Activated CD4-positive, alpha-beta T cell treated with anti-CD3 and anti-CD28 coated beads for 36 hours (primary cell): ENCODE measurements at regions not wholly inside any gene's neighbourhood (a gene's known extent, or its start where the extent isn't known, plus 50 kb on each side); places are given as distances from the start of the nearest gene placed in this dataset.

Experiments used
- ATAC-seq: fragments of 200-7000 bp; cut with Tn5 transposase; one replicate; pipeline ENCODE4 v1.10.0; 2021; ENCODE audit warnings: mild to moderate bottlenecking, moderate library complexity
- CTCF ChIA-PET: fragments of 350-600 bp; sonication (Branson Sonifier 250); formaldehyde crosslinking; loops from one replicate; lab custom pipeline; 2021; ENCODE audit warnings: antibody characterized with exemption; lab: Charles Lee
- POLR2A ChIA-PET: fragments of 350-600 bp; sonication (Branson Sonifier 250); formaldehyde crosslinking; loops from one replicate; lab custom pipeline; 2021; ENCODE audit warnings: antibody characterized with exemption, inconsistent platforms; lab: Charles Lee
- DNase-seq: peaks from one replicate; pipeline ENCODE4 v3.0.0-alpha.2; 2020
- H3K27ac Mint-ChIP-seq: one replicate; pipeline ENCODE4 v1.8.0; 2021; ENCODE audit warnings: mixed read lengths
- H3K27me3 Mint-ChIP-seq: one replicate; pipeline ENCODE4 v1.8.0; 2021; ENCODE audit warnings: mixed read lengths
- H3K36me3 Mint-ChIP-seq: one replicate; pipeline ENCODE4 v1.8.0; 2021; ENCODE audit warnings: low read depth, mixed read lengths
- H3K4me1 Mint-ChIP-seq: one replicate; pipeline ENCODE4 v1.8.0; 2021; ENCODE audit warnings: mixed read lengths
- H3K4me3 Mint-ChIP-seq: one replicate; pipeline ENCODE4 v1.8.0; 2021; ENCODE audit warnings: mild to moderate bottlenecking, moderate library complexity, mixed read lengths
- H3K9me3 Mint-ChIP-seq: one replicate; pipeline ENCODE4 v1.8.0; 2021; ENCODE audit warnings: low read depth, mixed read lengths
- intact Hi-C, 2 experiments: fragments of 100-400 bp; cut with DNase I in 1 of 2; cut with micrococcal nuclease in 1 of 2; formaldehyde crosslinking; loops; one replicate each; pipeline versions ENCODE4 v1.14.2 to v1.15.1; 2022 to 2024; cut with DNase I, micrococcal nuclease

DNA sequence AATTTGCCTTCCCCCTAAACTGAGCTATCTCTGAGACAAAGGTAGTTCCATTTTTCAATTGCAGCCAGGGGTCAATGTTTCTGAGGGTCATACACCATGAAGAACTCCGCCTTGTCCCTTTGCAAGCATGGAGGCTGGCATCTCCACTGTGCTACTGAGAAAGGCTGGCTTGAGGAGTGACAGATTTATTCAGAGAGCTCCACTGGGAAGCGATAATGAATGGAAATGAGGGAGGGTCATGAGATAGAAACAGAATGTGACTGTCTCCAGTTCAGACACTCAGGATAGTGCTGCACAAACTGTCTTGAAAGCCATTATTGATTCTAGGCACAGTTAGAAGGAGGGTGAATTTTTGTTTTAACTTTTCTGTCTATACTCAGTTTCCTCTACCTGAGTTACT is 197.5 kb downstream of the ZNF326 start:
- intact Hi-C loops: no loop called here
- POLR2A ChIA-PET: no interaction called here
- DNase-seq (no peak), ATAC-seq (no peak)
- Mint-ChIP-seq H3K27ac (no peak overlapping the region), H3K36me3 (no peaks in the 10 kb centered on the region), H3K4me3 (no peak overlapping the region), H3K4me1 (no peaks in the 10 kb centered on the region), H3K27me3 (peaks cover 7% of the 10 kb centered on the region), H3K9me3 (no peaks in the 10 kb centered on the region)
- CTCF ChIA-PET: interaction anchor here (1.1 kb wide), 1 partner anchor 10 kb away, joined by 3 read pairs; no protein-coding TSS in a partner anchor

DNA sequence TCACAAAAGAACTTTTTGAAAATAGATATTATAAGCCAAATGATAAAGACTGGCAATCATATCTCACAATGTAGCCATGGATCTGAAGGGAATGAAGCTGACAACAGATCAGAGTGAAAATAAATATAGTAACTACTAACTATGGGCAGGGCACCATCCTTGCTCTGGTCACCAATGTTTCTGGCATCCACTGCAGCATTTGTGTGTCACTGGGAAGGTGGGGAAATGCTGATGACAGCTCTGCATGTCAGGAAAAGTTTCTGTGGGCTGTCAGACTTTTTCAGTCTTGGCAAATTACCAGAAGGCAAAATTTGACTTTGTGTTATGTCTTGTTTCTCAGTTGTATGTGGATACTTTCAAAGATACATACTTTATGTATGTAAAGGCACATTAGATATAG is 195.6 kb downstream of the ZNF326 start:
- no peaks in the 10 kb centered on the region for H3K4me1 Mint-ChIP-seq
- DNase-seq (no peak), ATAC-seq (no peak)
- CTCF ChIA-PET: no interaction called here
- no peaks in the 10 kb centered on the region for H3K36me3 Mint-ChIP-seq
- peaks cover 12% of the 10 kb centered on the region for H3K27me3 Mint-ChIP-seq
- POLR2A ChIA-PET: no interaction called here
- H3K4me3 Mint-ChIP-seq: no peak overlapping the region
- no peak overlapping the region for H3K27ac Mint-ChIP-seq
- H3K9me3 Mint-ChIP-seq: no peaks in the 10 kb centered on the region
- intact Hi-C loops: no loop called here

DNA sequence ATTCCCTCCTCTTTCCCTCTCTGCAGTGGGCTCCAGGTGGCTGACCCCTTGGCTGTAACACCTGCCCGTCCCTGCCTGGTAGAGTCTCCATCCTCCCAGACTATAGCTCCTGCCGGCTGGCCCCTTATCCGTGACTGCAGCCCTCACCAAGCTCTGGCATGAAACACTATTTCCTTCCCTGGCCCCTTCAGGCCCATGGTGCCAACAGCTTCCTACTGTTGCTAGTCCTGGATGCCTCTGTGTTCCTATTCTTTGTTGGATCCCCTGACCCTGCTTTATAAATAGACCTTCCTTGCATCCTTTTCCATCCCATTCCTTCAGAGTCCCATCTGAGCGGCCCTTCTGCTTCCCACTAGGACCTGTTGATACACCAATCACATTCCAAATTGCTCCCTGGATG is 195.0 kb downstream of the ZNF326 start:
- no peak overlapping the region for H3K4me3 Mint-ChIP-seq
- H3K4me1 Mint-ChIP-seq: no peaks in the 10 kb centered on the region
- no peak for ATAC-seq
- DNase-seq: no peak
- ChIA-PET CTCF (no interaction called here), POLR2A (no interaction called here)
- no peaks in the 10 kb centered on the region for H3K9me3 Mint-ChIP-seq
- H3K27me3 Mint-ChIP-seq: peaks cover 13% of the 10 kb centered on the region
- intact Hi-C loops: no loop called here
- H3K27ac Mint-ChIP-seq: no peak overlapping the region
- H3K36me3 Mint-ChIP-seq: no peaks in the 10 kb centered on the region

DNA sequence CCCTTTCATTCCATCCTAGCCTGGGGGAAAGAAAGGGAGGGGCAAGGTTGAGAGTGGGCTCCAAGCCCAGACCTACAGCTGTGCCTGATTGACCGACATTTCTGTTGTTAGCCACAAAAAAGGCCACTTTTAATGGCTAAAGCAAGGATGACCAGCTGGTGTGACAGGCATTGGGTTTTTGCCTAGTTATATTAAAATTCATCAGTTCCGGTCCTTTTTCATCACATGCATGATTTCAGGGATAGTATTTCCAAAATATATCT is 192.3 kb downstream of the ZNF326 start:
- intact Hi-C loops: no loop called here
- ChIA-PET CTCF (no interaction called here), POLR2A (no interaction called here)
- no peaks in the 10 kb centered on the region for H3K36me3 Mint-ChIP-seq
- H3K27ac Mint-ChIP-seq: no peak overlapping the region
- no peaks in the 10 kb centered on the region for H3K9me3 Mint-ChIP-seq
- peaks cover 10% of the 10 kb centered on the region for H3K27me3 Mint-ChIP-seq
- H3K4me3 Mint-ChIP-seq: no peak overlapping the region
- ATAC-seq (no peak), DNase-seq (no peak)
- H3K4me1 Mint-ChIP-seq: no peaks in the 10 kb centered on the region

DNA sequence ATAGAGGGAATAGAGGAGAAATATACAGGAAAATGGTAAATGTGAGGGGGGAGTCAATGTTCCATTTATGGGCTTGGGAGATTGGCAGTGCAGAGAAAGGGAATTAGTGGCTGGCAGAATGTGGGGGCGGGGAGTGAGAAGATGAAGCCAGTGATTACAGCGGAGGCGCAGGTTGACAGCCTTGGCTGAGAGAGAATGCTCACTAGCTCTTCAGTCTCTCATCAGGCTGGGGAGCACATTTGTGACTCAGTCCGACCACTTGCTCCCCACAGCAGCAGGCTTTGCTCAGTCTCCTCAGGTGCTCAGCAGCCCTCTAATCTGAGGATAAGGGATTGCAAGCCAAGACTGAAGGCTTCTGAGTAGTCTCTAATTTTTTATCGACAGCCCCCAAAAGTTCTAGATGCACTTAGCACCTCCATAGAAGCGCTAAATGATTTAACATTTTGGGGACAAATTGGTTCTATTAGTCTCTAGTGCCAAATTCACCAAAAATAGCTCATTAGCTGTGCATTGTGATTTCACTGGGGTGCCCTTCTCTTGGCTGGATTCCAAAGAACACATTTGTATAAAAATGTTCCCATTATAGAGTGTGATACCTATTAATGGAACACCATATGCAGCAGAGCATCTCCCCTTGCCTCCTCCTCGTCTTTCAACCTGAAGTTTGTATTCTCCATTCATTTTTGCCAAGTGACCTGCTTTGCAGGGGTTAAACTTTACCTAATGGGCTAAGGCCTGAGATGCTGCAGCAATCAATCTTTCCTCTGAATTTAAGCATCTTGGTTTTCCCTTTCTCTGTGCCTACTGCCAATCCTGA is 191.8 kb downstream of the ZNF326 start:
- DNase-seq (no peak), ATAC-seq (no peak)
- peaks cover 10% of the 10 kb centered on the region for H3K27me3 Mint-ChIP-seq
- intact Hi-C loops: no loop called here
- H3K4me1 Mint-ChIP-seq: no peaks in the 10 kb centered on the region
- no peak overlapping the region for H3K4me3 Mint-ChIP-seq
- no peaks in the 10 kb centered on the region for H3K9me3 Mint-ChIP-seq
- CTCF ChIA-PET: interaction anchor here (0.5 kb wide), 1 partner anchor 25 kb away, joined by 3 read pairs; no protein-coding TSS in a partner anchor
- POLR2A ChIA-PET: no interaction called here
- H3K27ac Mint-ChIP-seq: no peak overlapping the region
- H3K36me3 Mint-ChIP-seq: no peaks in the 10 kb centered on the region

DNA sequence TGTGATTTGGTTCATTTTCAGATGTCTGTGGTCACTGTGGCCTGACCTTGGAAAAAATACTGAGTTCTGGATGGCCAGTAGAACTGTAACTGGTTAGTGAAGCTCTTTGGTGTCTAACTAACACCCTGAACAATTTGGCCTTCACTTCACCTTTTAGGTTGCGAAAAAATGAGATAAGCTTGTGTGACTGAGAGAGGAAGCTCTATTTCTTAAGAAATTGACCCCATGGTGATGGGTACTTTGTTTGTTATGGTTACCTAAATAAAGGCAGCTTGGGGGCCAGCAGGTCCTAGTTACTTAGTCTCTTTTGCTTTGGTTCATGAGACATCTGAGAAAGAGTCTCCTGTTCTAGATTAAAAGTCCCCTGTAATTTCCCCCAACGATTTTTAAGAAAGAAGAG is 181.6 kb downstream of the ZNF326 start:
- Mint-ChIP-seq H3K9me3 (no peaks in the 10 kb centered on the region), H3K4me1 (no peaks in the 10 kb centered on the region), H3K36me3 (no peaks in the 10 kb centered on the region), H3K4me3 (no peak overlapping the region), H3K27me3 (peaks cover 3% of the 10 kb centered on the region), H3K27ac (no peak overlapping the region)
- POLR2A ChIA-PET: no interaction called here
- DNase-seq: no peak
- CTCF ChIA-PET: no interaction called here
- no peak for ATAC-seq
- intact Hi-C loops: loop anchor here in 1 of 2 experiments (10.0 kb wide), 1 partner anchor 62 kb away; no protein-coding TSS in a partner anchor

DNA sequence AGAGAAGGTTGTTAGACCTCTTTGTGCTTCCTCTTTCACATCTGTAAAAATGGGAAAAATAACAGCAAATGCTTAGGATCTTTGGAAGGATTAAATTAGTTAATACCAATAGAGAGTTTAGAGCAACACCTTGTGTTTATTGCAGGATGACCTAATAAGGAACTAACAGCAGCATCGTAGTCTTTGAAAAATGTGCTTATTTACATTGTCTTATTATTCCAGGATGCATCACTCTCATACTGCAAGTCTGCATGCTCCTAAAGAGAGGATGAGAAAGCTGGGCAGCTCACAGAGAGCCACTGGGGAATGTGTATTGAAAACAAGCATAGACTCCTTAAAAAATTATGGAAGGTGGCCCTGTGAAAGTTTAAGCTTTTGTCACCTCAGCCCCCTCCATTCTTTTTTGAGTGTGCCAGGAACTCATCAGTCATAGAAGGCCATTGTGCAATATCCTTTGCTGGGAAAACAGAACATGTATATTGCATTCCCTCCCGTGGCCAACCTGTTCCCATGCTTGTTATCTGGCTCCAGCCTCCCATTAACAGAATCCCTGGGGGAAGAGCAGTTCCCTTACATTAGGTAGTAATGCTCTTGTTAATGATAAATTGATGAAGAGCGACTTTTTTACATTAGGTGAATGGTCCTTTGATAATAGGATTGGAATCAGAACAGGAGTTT is 180.7 kb downstream of the ZNF326 start:
- no peak overlapping the region for H3K27ac Mint-ChIP-seq
- H3K27me3 Mint-ChIP-seq: peaks cover 3% of the 10 kb centered on the region
- no peak for DNase-seq
- ChIA-PET CTCF (no interaction called here), POLR2A (no interaction called here)
- intact Hi-C loops: loop anchor here in 1 of 2 experiments (10.0 kb wide), 1 partner anchor 61 kb away; no protein-coding TSS in a partner anchor
- H3K4me1 Mint-ChIP-seq: no peaks in the 10 kb centered on the region
- ATAC-seq: no peak
- no peaks in the 10 kb centered on the region for H3K36me3 Mint-ChIP-seq
- H3K9me3 Mint-ChIP-seq: no peaks in the 10 kb centered on the region
- no peak overlapping the region for H3K4me3 Mint-ChIP-seq

DNA sequence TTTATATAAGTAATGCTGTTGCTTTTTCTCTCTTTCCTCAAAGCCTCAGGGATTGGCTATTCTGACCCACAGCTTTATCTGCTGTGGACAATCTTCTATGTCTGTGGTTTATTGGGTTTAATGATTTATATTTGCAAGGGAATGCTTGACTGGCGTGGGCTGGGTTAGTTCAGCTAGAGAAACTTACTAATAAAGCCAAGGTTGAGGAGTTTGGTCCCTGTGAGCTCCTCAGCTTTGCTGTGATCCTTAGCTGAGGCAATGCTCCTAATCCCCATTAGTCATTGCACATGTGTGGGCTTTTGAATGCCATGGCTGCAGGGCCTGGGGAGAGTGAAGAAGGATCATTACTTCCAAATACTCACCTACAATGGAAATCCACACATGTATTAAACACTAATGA is 179.3 kb downstream of the ZNF326 start:
- POLR2A ChIA-PET: no interaction called here
- ATAC-seq (no peak), DNase-seq (no peak)
- H3K4me3 Mint-ChIP-seq: no peak overlapping the region
- H3K4me1 Mint-ChIP-seq: no peaks in the 10 kb centered on the region
- CTCF ChIA-PET: no interaction called here
- H3K9me3 Mint-ChIP-seq: no peaks in the 10 kb centered on the region
- H3K27me3 Mint-ChIP-seq: peaks cover 2% of the 10 kb centered on the region
- intact Hi-C loops: loop anchor here in 1 of 2 experiments (10.0 kb wide), 1 partner anchor 59 kb away; no protein-coding TSS in a partner anchor
- no peaks in the 10 kb centered on the region for H3K36me3 Mint-ChIP-seq
- H3K27ac Mint-ChIP-seq: no peak overlapping the region

DNA sequence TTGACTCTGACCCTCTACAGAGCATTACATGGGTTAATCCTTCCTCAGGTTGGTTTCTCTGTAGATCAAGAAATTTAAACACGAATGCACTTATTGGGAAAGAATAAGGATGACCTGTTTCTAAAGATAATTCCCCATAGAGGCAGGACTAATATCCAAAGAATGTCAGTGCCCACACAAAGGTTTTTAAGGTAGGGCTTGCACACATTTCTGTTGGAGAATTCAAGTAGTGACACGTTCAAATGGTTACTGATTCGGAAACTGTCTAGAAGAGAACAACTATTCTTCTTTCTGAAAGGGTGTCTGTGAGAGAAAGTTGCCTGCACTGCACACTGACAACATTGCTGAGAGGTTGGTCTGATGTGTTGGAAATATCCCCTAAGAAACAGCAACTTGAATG is 167.3 kb downstream of the ZNF326 start:
- H3K27me3 Mint-ChIP-seq: peaks cover 18% of the 10 kb centered on the region
- no peaks in the 10 kb centered on the region for H3K36me3 Mint-ChIP-seq
- ChIA-PET POLR2A (no interaction called here), CTCF (no interaction called here)
- intact Hi-C loops: no loop called here
- DNase-seq (no peak), ATAC-seq (no peak)
- no peak overlapping the region for H3K4me3 Mint-ChIP-seq
- H3K4me1 Mint-ChIP-seq: no peaks in the 10 kb centered on the region
- H3K27ac Mint-ChIP-seq: no peak overlapping the region
- H3K9me3 Mint-ChIP-seq: no peaks in the 10 kb centered on the region

DNA sequence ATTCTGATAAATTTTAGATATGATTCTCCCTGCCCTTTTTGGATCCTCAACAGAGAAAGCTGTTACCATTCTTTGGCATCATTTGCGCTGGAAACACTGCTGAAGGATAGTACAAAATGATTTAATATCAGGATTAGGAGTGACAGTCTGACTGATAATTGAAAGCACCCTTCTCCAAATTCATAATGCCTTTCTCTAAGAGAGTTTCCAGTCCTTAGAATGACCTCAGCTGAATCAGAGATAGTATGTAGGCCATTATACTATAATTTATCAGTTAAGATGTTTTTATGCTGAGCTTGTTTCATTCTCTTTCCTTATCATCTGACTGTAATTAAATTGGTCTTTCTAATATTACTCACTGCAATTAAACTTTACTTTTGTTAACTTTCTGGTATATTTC is 166.7 kb downstream of the ZNF326 start:
- H3K36me3 Mint-ChIP-seq: no peaks in the 10 kb centered on the region
- H3K27ac Mint-ChIP-seq: no peak overlapping the region
- POLR2A ChIA-PET: no interaction called here
- H3K4me3 Mint-ChIP-seq: no peak overlapping the region
- CTCF ChIA-PET: no interaction called here
- peaks cover 17% of the 10 kb centered on the region for H3K27me3 Mint-ChIP-seq
- no peaks in the 10 kb centered on the region for H3K4me1 Mint-ChIP-seq
- no peak for DNase-seq
- intact Hi-C loops: no loop called here
- H3K9me3 Mint-ChIP-seq: no peaks in the 10 kb centered on the region
- no peak for ATAC-seq

DNA sequence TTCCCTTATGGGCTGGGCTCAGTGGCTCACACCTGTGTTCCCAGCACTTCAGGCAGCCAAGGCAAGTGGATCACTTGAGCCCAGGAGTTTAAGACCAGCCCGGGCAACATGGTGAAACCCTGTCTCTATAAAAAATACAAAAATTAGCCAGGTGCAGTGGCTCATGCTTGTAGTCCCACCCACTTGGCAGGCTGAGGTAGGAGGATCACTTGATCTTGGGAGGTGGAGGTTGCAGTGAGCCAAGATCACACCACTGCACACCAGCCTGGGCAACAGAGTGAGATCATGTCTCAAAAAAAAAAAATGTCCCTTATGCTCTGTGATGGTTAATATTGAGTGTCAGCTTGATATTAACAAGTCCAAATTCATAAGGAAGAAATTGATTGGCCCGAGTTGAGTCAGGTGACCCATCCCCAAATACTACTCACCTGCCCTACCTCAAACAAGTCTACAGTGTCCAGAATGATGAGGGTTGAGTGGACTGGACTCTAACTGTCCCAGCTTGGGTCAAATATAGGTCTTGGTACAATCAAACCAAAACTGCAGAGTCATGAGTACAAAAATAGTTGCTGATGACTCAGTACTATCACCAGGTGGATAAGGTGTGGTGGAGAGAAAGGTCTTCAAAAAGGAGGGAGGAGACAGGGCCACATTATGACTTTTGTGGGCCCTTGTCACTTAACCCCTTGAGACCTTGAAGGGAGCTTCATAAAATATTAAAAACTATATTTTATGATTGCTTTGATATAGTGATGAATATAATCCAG is 161.0 kb downstream of the ZNF326 start:
- ChIA-PET CTCF (no interaction called here), POLR2A (no interaction called here)
- H3K9me3 Mint-ChIP-seq: peaks cover 9% of the 10 kb centered on the region
- no peak for DNase-seq
- no peak overlapping the region for H3K4me3 Mint-ChIP-seq
- H3K36me3 Mint-ChIP-seq: no peaks in the 10 kb centered on the region
- no peaks in the 10 kb centered on the region for H3K4me1 Mint-ChIP-seq
- intact Hi-C loops: no loop called here
- no peak for ATAC-seq
- peaks cover 3% of the 10 kb centered on the region for H3K27me3 Mint-ChIP-seq
- H3K27ac Mint-ChIP-seq: no peak overlapping the region
